ENCODE measurements at regions not wholly inside any gene's neighbourhood (a gene's known extent, or its start where the extent isn't known, plus 50 kb on each side); places are given as distances from the start of the nearest gene placed in this dataset.
A peak's percentile ranks its signal among the peaks of the same experiment; 100 is the strongest.
"Not testable (repeated sequence)": the region's sequence is repeated elsewhere in the genome, so short reads cannot be mapped to it uniquely, and the experiment has no call there.

GRCh38 chr3:6697285-6697684 is 163.6 kb upstream of the GRM7 start:
- Histone ChIP-seq H4K20me1 (ENCODE audit: insufficient read depth, low read length) (no peaks in the 10 kb centered on the region), H3K27ac (ENCODE audit: low read depth, low read length, poor library complexity, severe bottlenecking) (peak overlapping the region; percentile 19), H3K4me3 (ENCODE audit: low read depth, low read length, poor library complexity, severe bottlenecking) (peak overlapping the region; percentile 1), H3K36me3 (ENCODE audit: insufficient read depth, low read length) (no peaks in the 10 kb centered on the region), H2AFZ (ENCODE audit: low read length) (peak overlapping the region; percentile 90), H3K9me2 (ENCODE audit: insufficient read depth, low read length) (no peaks in the 10 kb centered on the region), H3K4me2 (ENCODE audit: low read length) (peak overlapping the region; percentile 39), H3K4me1 (ENCODE audit: insufficient read depth, low read length, poor library complexity, severe bottlenecking) (peaks cover 13% of the 10 kb centered on the region), H3K79me2 (ENCODE audit: insufficient read depth, low read depth, low read length) (no peaks in the 10 kb centered on the region), H3K9me3 (ENCODE audit: low read length) (peaks cover 5% of the 10 kb centered on the region; the same call in 1 of the 2 replicates)
- ChIA-PET POLR2A (no interaction called here), CTCF (ENCODE audit: unreplicated experiment) (no interaction called here)
- TF ChIP-seq EZH2phosphoT487 (IDR thresholded peaks at IDR 0.05; ENCODE audit: borderline replicate concordance, low read depth, low read length) = no peak
- no peak for TF ChIP-seq CTCF (conservative IDR thresholded peaks at IDR 0.05; ENCODE audit: low read length)
- BruUV-seq (replicated peaks) = no TSS peak
- intact Hi-C loops (cut with micrococcal nuclease; ENCODE audit: unreplicated experiment) = no loop called here
- DNase-seq (ENCODE audit: low spot score) = no peak

GRCh38 chr3:6697722-6698121 is 163.2 kb upstream of the GRM7 start:
- DNase-seq (ENCODE audit: low spot score) = peak; percentile 72
- Histone ChIP-seq H3K4me2 (ENCODE audit: low read length) (peak overlapping the region; percentile 39), H3K36me3 (ENCODE audit: insufficient read depth, low read length) (no peaks in the 10 kb centered on the region), H3K27ac (ENCODE audit: low read depth, low read length, poor library complexity, severe bottlenecking) (peak overlapping the region; percentile 19), H3K79me2 (ENCODE audit: insufficient read depth, low read depth, low read length) (no peaks in the 10 kb centered on the region), H3K9me2 (ENCODE audit: insufficient read depth, low read length) (no peaks in the 10 kb centered on the region), H3K4me1 (ENCODE audit: insufficient read depth, low read length, poor library complexity, severe bottlenecking) (peaks cover 13% of the 10 kb centered on the region), H4K20me1 (ENCODE audit: insufficient read depth, low read length) (no peaks in the 10 kb centered on the region), H3K4me3 (ENCODE audit: low read depth, low read length, poor library complexity, severe bottlenecking) (peak overlapping the region; percentile 1), H2AFZ (ENCODE audit: low read length) (peak overlapping the region; percentile 90), H3K9me3 (ENCODE audit: low read length) (peaks cover 5% of the 10 kb centered on the region; the same call in 1 of the 2 replicates)
- no TSS peak for BruUV-seq (replicated peaks)
- intact Hi-C loops (cut with micrococcal nuclease; ENCODE audit: unreplicated experiment) = no loop called here
- CTCF ChIA-PET (ENCODE audit: unreplicated experiment) = no interaction called here
- TF ChIP-seq CTCF (conservative IDR thresholded peaks at IDR 0.05; ENCODE audit: low read length) (no peak), EZH2phosphoT487 (IDR thresholded peaks at IDR 0.05; ENCODE audit: borderline replicate concordance, low read depth, low read length) (no peak)
- POLR2A ChIA-PET = no interaction called here

GRCh38 chr3:6704817-6705216 is 156.1 kb upstream of the GRM7 start:
- H3K9me2 ChIP-seq (ENCODE audit: insufficient read depth, low read length); H3K4me2 ChIP-seq (ENCODE audit: low read length); intact Hi-C loops (cut with micrococcal nuclease; ENCODE audit: unreplicated experiment); H2AFZ ChIP-seq (ENCODE audit: low read length); CTCF ChIA-PET (ENCODE audit: unreplicated experiment); H3K27ac ChIP-seq (ENCODE audit: low read depth, low read length, poor library complexity, severe bottlenecking); H3K4me1 ChIP-seq (ENCODE audit: insufficient read depth, low read length, poor library complexity, severe bottlenecking); H3K9me3 ChIP-seq (ENCODE audit: low read length); H3K79me2 ChIP-seq (ENCODE audit: insufficient read depth, low read depth, low read length); POLR2A ChIA-PET; H3K4me3 ChIP-seq (ENCODE audit: low read depth, low read length, poor library complexity, severe bottlenecking); H4K20me1 ChIP-seq (ENCODE audit: insufficient read depth, low read length); DNase-seq (ENCODE audit: low spot score); H3K36me3 ChIP-seq (ENCODE audit: insufficient read depth, low read length); BruUV-seq (replicated peaks): not testable (repeated sequence)

Measured in OCI-LY7 (cell line).